GM18505 (cell line): ENCODE measurements at regions not wholly inside any gene's neighbourhood (a gene's known extent, or its start where the extent isn't known, plus 50 kb on each side); places are given as distances from the start of the nearest gene placed in this dataset.

Experiments used
- ATAC-seq: cut with Tn5 transposase; IDR thresholded peaks from one replicate; pipeline ENCODE4 v1.9.1; 2021; ENCODE audit not compliant: unreplicated experiment
- POLR2A ChIP-seq: IDR thresholded peaks from 4 replicates; pipeline ENCODE4 v1.6.1; 2011; ENCODE audit warnings: borderline replicate concordance; ENCODE audit not compliant: insufficient read depth, insufficient read length; ENCODE audit errors: extremely low read depth

- no peak for ATAC-seq
- no peak for TF ChIP-seq POLR2A
These were observed 554.0 kb downstream of the TLE4 start for GRCh38 chr9:80125731-80126264.

- no peak for TF ChIP-seq POLR2A
- no peak for ATAC-seq
These were observed 545.3 kb downstream of the TLE4 start for GRCh38 chr9:80117031-80117430.

- no peak for ATAC-seq
- TF ChIP-seq POLR2A = no peak
These were observed 542.5 kb downstream of the TLE4 start for GRCh38 chr9:80114241-80114640.

- no peak for TF ChIP-seq POLR2A
- ATAC-seq = no peak
These were observed 536.3 kb downstream of the TLE4 start for GRCh38 chr9:80107931-80108660.

GRCh38 chr9:80097476-80097875, 525.7 kb downstream of the TLE4 start:
- TF ChIP-seq POLR2A = no peak
- ATAC-seq = no peak

GRCh38 chr9:80094176-80094771, 522.5 kb downstream of the TLE4 start:
- ATAC-seq = no peak
- no peak for TF ChIP-seq POLR2A

- ATAC-seq = no peak
- TF ChIP-seq POLR2A = no peak
These were observed 521.9 kb downstream of the TLE4 start for GRCh38 chr9:80093695-80094094.

GRCh38 chr9:80091526-80091925, 519.8 kb downstream of the TLE4 start:
- TF ChIP-seq POLR2A = no peak
- no peak for ATAC-seq

- TF ChIP-seq POLR2A = no peak
- ATAC-seq = no peak
These were observed 518.6 kb downstream of the TLE4 start for GRCh38 chr9:80090317-80090716.

- no peak for ATAC-seq
- TF ChIP-seq POLR2A = no peak
These were observed 515.1 kb downstream of the TLE4 start for GRCh38 chr9:80086822-80087345.

- ATAC-seq = no peak
- no peak for TF ChIP-seq POLR2A
These were observed 514.6 kb downstream of the TLE4 start for GRCh38 chr9:80086386-80086785.

- no peak for TF ChIP-seq POLR2A
- ATAC-seq = no peak
These were observed 513.9 kb downstream of the TLE4 start for GRCh38 chr9:80085668-80086067.

GRCh38 chr9:80082213-80082612, 510.4 kb downstream of the TLE4 start:
- TF ChIP-seq POLR2A = no peak
- no peak for ATAC-seq

GRCh38 chr9:80078826-80079225, 507.1 kb downstream of the TLE4 start:
- no peak for TF ChIP-seq POLR2A

More at GRCh38 chr9:80078826-80079225, 507.1 kb downstream of the TLE4 start:
- ATAC-seq = no peak
